Muscle of leg (tissue), 3 donors: ENCODE measurements at regions not wholly inside any gene's neighbourhood (a gene's known extent, or its start where the extent isn't known, plus 50 kb on each side); places are given as distances from the start of the nearest gene placed in this dataset.
A peak's percentile ranks its signal among the peaks of the same experiment; 100 is the strongest.

Experiments
- DNase-seq: peaks from one replicate; pipeline ENCODE4 v3.0.0; 2013
- H3K27ac ChIP-seq: one replicate; pipeline ENCODE4 v1.5.1; 2013; ENCODE audit warnings: mild to moderate bottlenecking, low read length, control low read depth
- H3K27me3 ChIP-seq: one replicate; pipeline ENCODE4 v1.6.1; 2013; ENCODE audit warnings: low read length; ENCODE audit not compliant: control insufficient read depth, insufficient read depth
- H3K36me3 ChIP-seq: one replicate; pipeline ENCODE4 v1.6.1; 2013; ENCODE audit warnings: low read length; ENCODE audit not compliant: control insufficient read depth, insufficient read depth
- H3K4me1 ChIP-seq: one replicate; pipeline ENCODE4 v1.6.1; 2013; ENCODE audit warnings: low read length; ENCODE audit not compliant: control insufficient read depth, insufficient read depth
- H3K4me3 ChIP-seq: one replicate; pipeline ENCODE4 v1.5.1; 2013; ENCODE audit warnings: low read length, control low read depth
- H3K9me3 ChIP-seq: replicated peaks from 2 replicates; pipeline ENCODE4 v1.6.1; 2013; ENCODE audit warnings: low read depth, low read length; ENCODE audit not compliant: control insufficient read depth
- whole genome bisulfite sequencing: methylation state at CpG from one replicate; pipeline ENCODE4 v1.1.5; 2013; ENCODE audit warnings: missing lambda C conversion rate; ENCODE audit not compliant: insufficient coverage; 5-methylcytosine and 5-hydroxymethylcytosine counted together

DNA sequence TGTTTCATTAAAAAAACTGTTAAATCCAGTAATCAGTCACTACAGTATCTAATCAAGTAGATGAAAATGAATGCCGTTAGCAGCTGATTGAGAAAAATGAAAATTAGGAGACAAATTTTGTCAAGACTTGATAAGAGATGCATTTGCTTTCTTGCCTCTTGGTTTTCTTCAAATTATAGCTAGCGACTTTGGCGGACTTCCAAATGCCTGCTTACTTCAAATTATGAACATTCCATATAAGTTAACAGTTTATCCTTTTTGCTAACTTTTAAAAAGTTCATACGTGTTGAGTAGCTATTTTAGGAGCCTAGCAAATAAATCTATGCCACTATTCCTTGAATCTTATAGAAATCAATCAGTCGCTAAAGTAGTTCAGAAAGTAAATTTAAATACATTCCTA lies 58.8 kb downstream of the PPP4R3C start:
- no peaks in the 10 kb centered on the region for H3K27me3 ChIP-seq
- no peak for DNase-seq
- no CpG with 5 or more reads among the region's 5 CpGs for WGBS

GRCh38 chrX:27399146-27399456 lies 64.0 kb downstream of the PPP4R3C start:
- DNase-seq: no peak
- H3K27ac ChIP-seq: no peak overlapping the region
- no peaks in the 10 kb centered on the region for H3K27me3 ChIP-seq
- no peaks in the 10 kb centered on the region for H3K4me1 ChIP-seq
- H3K4me3 ChIP-seq: no peak overlapping the region
- H3K9me3 ChIP-seq: no peaks in the 10 kb centered on the region
- no peaks in the 10 kb centered on the region for H3K36me3 ChIP-seq

More for the DNA sequence above, 58.8 kb downstream of the PPP4R3C start:
- H3K9me3 ChIP-seq: no peaks in the 10 kb centered on the region
- no peaks in the 10 kb centered on the region for H3K4me1 ChIP-seq
- no peak overlapping the region for H3K27ac ChIP-seq
- no peak overlapping the region for H3K4me3 ChIP-seq
- no peaks in the 10 kb centered on the region for H3K36me3 ChIP-seq

- Histone ChIP-seq H3K4me1 (no peaks in the 10 kb centered on the region), H3K36me3 (no peaks in the 10 kb centered on the region), H3K27ac (no peak overlapping the region), H3K9me3 (no peaks in the 10 kb centered on the region), H3K4me3 (no peak overlapping the region), H3K27me3 (no peaks in the 10 kb centered on the region)
- 83% methylated on average over 1 of the region's 4 CpGs for WGBS
- DNase-seq: no peak
These were observed 71.5 kb downstream of the PPP4R3C start for GRCh38 chrX:27391623-27392022.

GRCh38 chrX:27381419-27381818 lies 81.7 kb downstream of the PPP4R3C start:
- DNase-seq: no peak
- Histone ChIP-seq H3K27ac (no peak overlapping the region), H3K27me3 (no peaks in the 10 kb centered on the region), H3K36me3 (no peaks in the 10 kb centered on the region), H3K9me3 (no peaks in the 10 kb centered on the region), H3K4me1 (no peaks in the 10 kb centered on the region), H3K4me3 (no peak overlapping the region)
- WGBS: 89% methylated on average over 10 of the region's 11 CpGs

GRCh38 chrX:27380163-27380845 lies 82.8 kb downstream of the PPP4R3C start:
- Histone ChIP-seq H3K27me3 (no peaks in the 10 kb centered on the region), H3K9me3 (no peaks in the 10 kb centered on the region), H3K4me3 (no peak overlapping the region), H3K27ac (no peak overlapping the region), H3K36me3 (no peaks in the 10 kb centered on the region), H3K4me1 (no peaks in the 10 kb centered on the region)
- 85% methylated on average over 11 of the region's 12 CpGs for WGBS
- DNase-seq: no peak

DNA sequence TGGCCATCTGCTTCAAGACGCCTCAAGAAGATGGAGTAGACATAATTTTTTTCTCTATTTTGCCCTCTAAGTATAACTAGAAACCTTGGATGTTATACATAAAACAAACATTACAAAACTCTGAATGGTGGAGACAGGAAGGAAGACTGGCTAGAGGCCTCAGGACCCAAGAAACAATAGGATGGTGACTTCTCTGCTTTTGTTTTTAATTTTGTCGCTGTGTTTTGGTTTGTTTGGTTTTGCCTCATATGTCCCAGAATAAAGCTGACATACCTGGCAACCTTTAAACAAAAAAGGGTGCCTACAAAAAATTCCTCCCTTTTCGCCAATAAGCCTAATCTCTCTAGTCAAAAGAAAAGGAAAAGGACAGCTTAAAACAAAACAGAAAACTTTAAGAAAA lies 109.1 kb downstream of the PPP4R3C start:
- DNase-seq: no peak
- Histone ChIP-seq H3K27ac (no peak overlapping the region), H3K4me1 (no peaks in the 10 kb centered on the region), H3K27me3 (no peaks in the 10 kb centered on the region), H3K4me3 (no peak overlapping the region), H3K36me3 (no peaks in the 10 kb centered on the region), H3K9me3 (no peaks in the 10 kb centered on the region)
- no CpG with 5 or more reads among the region's 3 CpGs for WGBS

DNA sequence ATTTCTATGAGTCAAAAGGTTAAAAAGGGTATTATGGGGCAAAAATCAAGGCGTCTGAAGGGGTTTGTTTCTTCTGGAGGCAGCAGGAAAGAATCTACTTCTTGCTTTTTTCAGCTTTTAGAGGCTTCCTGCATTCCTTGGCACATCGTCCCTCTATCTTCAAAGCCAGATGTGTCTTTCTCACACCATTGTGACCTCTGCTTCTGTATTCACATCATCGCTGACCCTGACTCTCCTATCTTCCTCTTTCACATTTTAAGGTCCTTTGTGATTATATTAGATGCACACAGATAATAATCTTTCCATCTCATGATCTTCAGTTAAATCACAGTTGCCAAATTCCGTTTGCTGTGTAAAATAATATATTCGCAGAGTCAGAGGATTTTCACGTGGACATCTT lies 112.7 kb downstream of the PPP4R3C start:
- no peaks in the 10 kb centered on the region for H3K36me3 ChIP-seq
- H3K27me3 ChIP-seq: no peaks in the 10 kb centered on the region
- no peak for DNase-seq
- H3K27ac ChIP-seq: no peak overlapping the region
- H3K4me3 ChIP-seq: no peak overlapping the region
- no peaks in the 10 kb centered on the region for H3K9me3 ChIP-seq
- WGBS: no CpG with 5 or more reads among the region's 6 CpGs
- H3K4me1 ChIP-seq: no peaks in the 10 kb centered on the region

- Histone ChIP-seq H3K27me3 (peaks cover 3% of the 10 kb centered on the region), H3K36me3 (no peaks in the 10 kb centered on the region), H3K4me1 (no peaks in the 10 kb centered on the region), H3K27ac (no peak overlapping the region), H3K9me3 (no peaks in the 10 kb centered on the region), H3K4me3 (no peak overlapping the region)
- WGBS: 0% methylated on average over 1 of the region's 9 CpGs
- peak; percentile 12 for DNase-seq
These were observed 126.6 kb downstream of the PPP4R3C start for GRCh38 chrX:27336466-27337091.

- H3K4me1 ChIP-seq: no peaks in the 10 kb centered on the region
- no peaks in the 10 kb centered on the region for H3K36me3 ChIP-seq
- no peaks in the 10 kb centered on the region for H3K27me3 ChIP-seq
- DNase-seq: no peak
- H3K27ac ChIP-seq: no peak overlapping the region
- no CpG with 5 or more reads among the region's 1 CpG for WGBS
- no peak overlapping the region for H3K4me3 ChIP-seq
- no peaks in the 10 kb centered on the region for H3K9me3 ChIP-seq
These were observed 141.5 kb downstream of the PPP4R3C start for GRCh38 chrX:27321632-27322031.

DNA sequence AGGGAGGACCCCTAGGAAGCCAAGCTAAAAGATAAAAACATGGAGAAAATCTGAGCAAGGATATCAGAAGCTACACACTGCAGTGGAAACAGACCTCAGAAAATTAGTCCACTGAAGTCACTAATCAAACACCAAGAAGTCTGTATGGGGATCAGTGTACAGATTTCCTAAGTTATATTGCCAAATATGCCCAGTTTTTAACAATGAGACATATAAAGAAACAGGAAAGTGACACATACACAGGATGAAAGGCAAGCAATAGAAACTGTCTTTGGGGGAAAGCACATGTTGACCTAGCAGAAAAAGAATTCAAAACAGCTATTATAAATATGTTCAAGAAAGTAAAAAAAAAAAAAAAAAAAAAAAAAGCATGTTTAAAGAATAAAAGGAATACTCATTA lies 153.7 kb downstream of the PPP4R3C start:
- Histone ChIP-seq H3K9me3 (peaks cover 2% of the 10 kb centered on the region), H3K36me3 (no peaks in the 10 kb centered on the region), H3K27ac (no peak overlapping the region), H3K4me1 (no peaks in the 10 kb centered on the region), H3K4me3 (no peak overlapping the region), H3K27me3 (no peaks in the 10 kb centered on the region)
- DNase-seq: no peak

GRCh38 chrX:27307546-27307945 lies 155.6 kb downstream of the PPP4R3C start:
- Histone ChIP-seq H3K9me3 (peaks cover 2% of the 10 kb centered on the region), H3K27ac (no peak overlapping the region), H3K27me3 (no peaks in the 10 kb centered on the region), H3K36me3 (no peaks in the 10 kb centered on the region), H3K4me1 (no peaks in the 10 kb centered on the region), H3K4me3 (no peak overlapping the region)
- WGBS: no CpG with 5 or more reads among the region's 1 CpG
- DNase-seq: no peak
